GM23338 (cell line): ENCODE measurements at regions not wholly inside any gene's neighbourhood (a gene's known extent, or its start where the extent isn't known, plus 50 kb on each side); places are given as distances from the start of the nearest gene placed in this dataset.

Source experiments
- ATAC-seq: fragments of 200-7000 bp; cut with Tn5 transposase; 3 replicates; pipeline ENCODE4 v1.9.1; 2020
- DNase-seq: peaks from one replicate; pipeline ENCODE4 v3.0.0-alpha.2; 2015; ENCODE audit warnings: low spot score
- H2AFZ ChIP-seq: fragments of 200-600 bp; sonication (generic); 2 replicates; pipeline ENCODE4 v1.8.0; 2016; ENCODE audit warnings: antibody characterized with exemption, mild to moderate bottlenecking, moderate library complexity
- H3F3A ChIP-seq: fragments of 200-600 bp; sonication (generic); replicated peaks from 2 replicates; pipeline ENCODE4 v1.8.0; 2017; ENCODE audit warnings: antibody characterized with exemption, mixed run types, low read depth
- H3K27ac ChIP-seq: fragments of 200-600 bp; sonication (generic); 2 replicates; pipeline ENCODE4 v1.6.1; 2016; ENCODE audit warnings: low read depth
- H3K27me3 ChIP-seq: fragments of 200-600 bp; sonication (generic); 2 replicates; pipeline ENCODE4 v1.8.0; 2016; ENCODE audit warnings: mild to moderate bottlenecking, mixed run types, moderate library complexity; ENCODE audit not compliant: insufficient read depth
- H3K36me3 ChIP-seq: fragments of 200-600 bp; sonication (generic); 2 replicates; pipeline ENCODE4 v1.8.0; 2016; ENCODE audit warnings: mild to moderate bottlenecking; ENCODE audit not compliant: insufficient read depth
- H3K4me1 ChIP-seq: fragments of 200-600 bp; sonication (generic); 2 replicates; pipeline ENCODE4 v1.8.0; 2016; ENCODE audit warnings: mild to moderate bottlenecking, moderate library complexity; ENCODE audit not compliant: insufficient read depth
- H3K4me2 ChIP-seq: fragments of 200-600 bp; sonication (generic); 2 replicates; pipeline ENCODE4 v1.7.1; 2017; ENCODE audit warnings: mixed run types
- H3K4me3 ChIP-seq: fragments of 200-600 bp; sonication (generic); 2 replicates; pipeline ENCODE4 v1.6.1; 2016; ENCODE audit warnings: mixed run types
- H3K79me2 ChIP-seq: fragments of 200-600 bp; sonication (generic); replicated peaks from 2 replicates; pipeline ENCODE4 v1.8.0; 2017; ENCODE audit warnings: mild to moderate bottlenecking; ENCODE audit not compliant: insufficient read depth
- H3K9me2 ChIP-seq: fragments of 200-600 bp; sonication (generic); 2 replicates; pipeline ENCODE4 v1.8.0; 2017; ENCODE audit not compliant: insufficient read depth
- H4K20me1 ChIP-seq: fragments of 200-600 bp; sonication (generic); replicated peaks from 2 replicates; pipeline ENCODE4 v1.8.0; 2017; ENCODE audit warnings: mild to moderate bottlenecking; ENCODE audit not compliant: insufficient read depth
- H3K27ac Mint-ChIP-seq: 2 replicates; pipeline ENCODE4 v1.8.0; 2020; ENCODE audit warnings: inconsistent platforms, mild to moderate bottlenecking, moderate library complexity, mixed read lengths
- H3K27me3 Mint-ChIP-seq: 3 replicates; pipeline ENCODE4 v1.8.0; 2022; ENCODE audit warnings: low read depth, mild to moderate bottlenecking, moderate library complexity, mixed read lengths, inconsistent platforms; ENCODE audit not compliant: insufficient read depth, poor library complexity
- H3K36me3 Mint-ChIP-seq: 3 replicates; pipeline ENCODE4 v1.8.0; 2021; ENCODE audit warnings: low read depth, mild to moderate bottlenecking, inconsistent platforms, moderate library complexity, mixed read lengths
- H3K4me1 Mint-ChIP-seq: 3 replicates; pipeline ENCODE4 v1.8.0; 2020; ENCODE audit warnings: mild to moderate bottlenecking, inconsistent platforms, mixed read lengths
- H3K4me3 Mint-ChIP-seq: 3 replicates; pipeline ENCODE4 v1.8.0; 2021; ENCODE audit warnings: moderate library complexity, mild to moderate bottlenecking, inconsistent platforms, mixed read lengths
- H3K9me3 Mint-ChIP-seq: 3 replicates; pipeline ENCODE4 v1.8.0; 2020; ENCODE audit warnings: moderate library complexity, mild to moderate bottlenecking, inconsistent platforms, mixed read lengths
- CREB1 ChIP-seq: fragments of 250-450 bp; sonication (Bioruptor Pico); IDR thresholded peaks from 2 replicates; pipeline ENCODE4 v1.5.0; 2020; ENCODE audit warnings: low read depth, mild to moderate bottlenecking, moderate library complexity
- EZH2 ChIP-seq: fragments of 200-600 bp; sonication (generic); IDR thresholded peaks from one replicate; pipeline ENCODE4 v1.8.0; 2017; ENCODE audit warnings: antibody characterized with exemption, mild to moderate bottlenecking, low read depth; ENCODE audit not compliant: unreplicated experiment
- EZH2phosphoT487 ChIP-seq: fragments of 200-600 bp; sonication (generic); IDR thresholded peaks from one replicate; pipeline ENCODE4 v1.8.1; 2018; ENCODE audit warnings: antibody characterized with exemption; ENCODE audit not compliant: unreplicated experiment
- JUNB ChIP-seq: IDR thresholded peaks from one replicate; pipeline ENCODE4 v1.6.1; 2016; ENCODE audit warnings: antibody characterized with exemption; ENCODE audit not compliant: unreplicated experiment
- NANOG ChIP-seq: IDR thresholded peaks from 2 replicates; pipeline ENCODE4 v1.6.1; 2016; ENCODE audit warnings: antibody characterized with exemption, borderline replicate concordance
- POLR2AphosphoS5 ChIP-seq: IDR thresholded peaks from 2 replicates; pipeline ENCODE4 v1.6.1; 2016; ENCODE audit warnings: antibody characterized with exemption, low read depth
- STAT1 ChIP-seq: IDR thresholded peaks from one replicate; pipeline ENCODE4 v1.6.1; 2016; ENCODE audit warnings: antibody characterized with exemption; ENCODE audit not compliant: unreplicated experiment
- ZNF114 ChIP-seq: fragments of 250-450 bp; sonication (Bioruptor Pico); IDR thresholded peaks from 2 replicates; pipeline ENCODE4 v1.5.0; 2020; ENCODE audit warnings: mild to moderate bottlenecking, moderate library complexity
- ZNF331 ChIP-seq: fragments of 250-450 bp; sonication (Bioruptor Pico); IDR thresholded peaks from 2 replicates; pipeline ENCODE4 v1.5.0; 2020; ENCODE audit warnings: low read depth, mild to moderate bottlenecking, moderate library complexity
- TF ChIP-seq, protein P1 (sequence below): fragments of 250-450 bp; sonication (Bioruptor Pico); IDR thresholded peaks from 2 replicates; pipeline ENCODE4 v1.5.0; 2020; ENCODE audit warnings: mild to moderate bottlenecking, moderate library complexity
- TF ChIP-seq, protein P2 (sequence below), 2 experiments: fragments of 200-600 bp in 1 of 2; sonication (generic) in 1 of 2; conservative IDR thresholded peaks; 2 replicates each; pipeline versions ENCODE4 v1.5.1 to v1.6.1; 2016 to 2017; ENCODE audit warnings: antibody characterized with exemption in 2 of 2, low read depth in 2 of 2, mild to moderate bottlenecking in 2 of 2, moderate library complexity in 1 of 2
- TF ChIP-seq, protein P3 (sequence below): IDR thresholded peaks from 2 replicates; pipeline ENCODE4 v1.6.1; 2016; ENCODE audit warnings: antibody characterized with exemption

DNA sequence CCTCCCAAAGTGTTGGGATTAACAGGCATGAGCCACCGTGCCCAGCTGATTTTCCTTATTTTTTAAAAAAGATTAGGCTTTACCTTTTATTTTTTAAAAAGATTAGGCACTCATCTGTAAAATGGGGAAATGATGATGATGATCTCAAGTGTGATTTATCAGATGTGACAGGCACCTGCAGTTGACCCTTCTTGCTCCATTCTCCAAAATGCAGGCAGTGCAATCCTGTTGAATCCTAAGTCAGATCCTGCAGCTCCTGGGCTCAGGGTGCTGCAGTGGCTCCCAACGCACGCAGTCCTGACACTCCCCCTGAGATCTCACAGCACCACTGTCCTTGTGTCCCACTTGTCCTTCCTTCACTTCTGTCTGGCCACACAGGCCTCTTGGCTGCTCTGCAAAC lies 257.3 kb upstream of the KAZN start:
- no peak overlapping the region for H3K4me3 ChIP-seq
- ATAC-seq, result no peak
- H3K36me3 ChIP-seq, result no peaks in the 10 kb centered on the region
- no peak overlapping the region for H2AFZ ChIP-seq
- H3K4me1 ChIP-seq, result peaks cover 19% of the 10 kb centered on the region
- H3K4me2 ChIP-seq, result no peak overlapping the region
- no peaks in the 10 kb centered on the region for H3K36me3 Mint-ChIP-seq
- TF ChIP-seq NANOG, result no peak
- TF ChIP-seq EZH2phosphoT487, result no peak
- TF ChIP-seq, protein P1, sequence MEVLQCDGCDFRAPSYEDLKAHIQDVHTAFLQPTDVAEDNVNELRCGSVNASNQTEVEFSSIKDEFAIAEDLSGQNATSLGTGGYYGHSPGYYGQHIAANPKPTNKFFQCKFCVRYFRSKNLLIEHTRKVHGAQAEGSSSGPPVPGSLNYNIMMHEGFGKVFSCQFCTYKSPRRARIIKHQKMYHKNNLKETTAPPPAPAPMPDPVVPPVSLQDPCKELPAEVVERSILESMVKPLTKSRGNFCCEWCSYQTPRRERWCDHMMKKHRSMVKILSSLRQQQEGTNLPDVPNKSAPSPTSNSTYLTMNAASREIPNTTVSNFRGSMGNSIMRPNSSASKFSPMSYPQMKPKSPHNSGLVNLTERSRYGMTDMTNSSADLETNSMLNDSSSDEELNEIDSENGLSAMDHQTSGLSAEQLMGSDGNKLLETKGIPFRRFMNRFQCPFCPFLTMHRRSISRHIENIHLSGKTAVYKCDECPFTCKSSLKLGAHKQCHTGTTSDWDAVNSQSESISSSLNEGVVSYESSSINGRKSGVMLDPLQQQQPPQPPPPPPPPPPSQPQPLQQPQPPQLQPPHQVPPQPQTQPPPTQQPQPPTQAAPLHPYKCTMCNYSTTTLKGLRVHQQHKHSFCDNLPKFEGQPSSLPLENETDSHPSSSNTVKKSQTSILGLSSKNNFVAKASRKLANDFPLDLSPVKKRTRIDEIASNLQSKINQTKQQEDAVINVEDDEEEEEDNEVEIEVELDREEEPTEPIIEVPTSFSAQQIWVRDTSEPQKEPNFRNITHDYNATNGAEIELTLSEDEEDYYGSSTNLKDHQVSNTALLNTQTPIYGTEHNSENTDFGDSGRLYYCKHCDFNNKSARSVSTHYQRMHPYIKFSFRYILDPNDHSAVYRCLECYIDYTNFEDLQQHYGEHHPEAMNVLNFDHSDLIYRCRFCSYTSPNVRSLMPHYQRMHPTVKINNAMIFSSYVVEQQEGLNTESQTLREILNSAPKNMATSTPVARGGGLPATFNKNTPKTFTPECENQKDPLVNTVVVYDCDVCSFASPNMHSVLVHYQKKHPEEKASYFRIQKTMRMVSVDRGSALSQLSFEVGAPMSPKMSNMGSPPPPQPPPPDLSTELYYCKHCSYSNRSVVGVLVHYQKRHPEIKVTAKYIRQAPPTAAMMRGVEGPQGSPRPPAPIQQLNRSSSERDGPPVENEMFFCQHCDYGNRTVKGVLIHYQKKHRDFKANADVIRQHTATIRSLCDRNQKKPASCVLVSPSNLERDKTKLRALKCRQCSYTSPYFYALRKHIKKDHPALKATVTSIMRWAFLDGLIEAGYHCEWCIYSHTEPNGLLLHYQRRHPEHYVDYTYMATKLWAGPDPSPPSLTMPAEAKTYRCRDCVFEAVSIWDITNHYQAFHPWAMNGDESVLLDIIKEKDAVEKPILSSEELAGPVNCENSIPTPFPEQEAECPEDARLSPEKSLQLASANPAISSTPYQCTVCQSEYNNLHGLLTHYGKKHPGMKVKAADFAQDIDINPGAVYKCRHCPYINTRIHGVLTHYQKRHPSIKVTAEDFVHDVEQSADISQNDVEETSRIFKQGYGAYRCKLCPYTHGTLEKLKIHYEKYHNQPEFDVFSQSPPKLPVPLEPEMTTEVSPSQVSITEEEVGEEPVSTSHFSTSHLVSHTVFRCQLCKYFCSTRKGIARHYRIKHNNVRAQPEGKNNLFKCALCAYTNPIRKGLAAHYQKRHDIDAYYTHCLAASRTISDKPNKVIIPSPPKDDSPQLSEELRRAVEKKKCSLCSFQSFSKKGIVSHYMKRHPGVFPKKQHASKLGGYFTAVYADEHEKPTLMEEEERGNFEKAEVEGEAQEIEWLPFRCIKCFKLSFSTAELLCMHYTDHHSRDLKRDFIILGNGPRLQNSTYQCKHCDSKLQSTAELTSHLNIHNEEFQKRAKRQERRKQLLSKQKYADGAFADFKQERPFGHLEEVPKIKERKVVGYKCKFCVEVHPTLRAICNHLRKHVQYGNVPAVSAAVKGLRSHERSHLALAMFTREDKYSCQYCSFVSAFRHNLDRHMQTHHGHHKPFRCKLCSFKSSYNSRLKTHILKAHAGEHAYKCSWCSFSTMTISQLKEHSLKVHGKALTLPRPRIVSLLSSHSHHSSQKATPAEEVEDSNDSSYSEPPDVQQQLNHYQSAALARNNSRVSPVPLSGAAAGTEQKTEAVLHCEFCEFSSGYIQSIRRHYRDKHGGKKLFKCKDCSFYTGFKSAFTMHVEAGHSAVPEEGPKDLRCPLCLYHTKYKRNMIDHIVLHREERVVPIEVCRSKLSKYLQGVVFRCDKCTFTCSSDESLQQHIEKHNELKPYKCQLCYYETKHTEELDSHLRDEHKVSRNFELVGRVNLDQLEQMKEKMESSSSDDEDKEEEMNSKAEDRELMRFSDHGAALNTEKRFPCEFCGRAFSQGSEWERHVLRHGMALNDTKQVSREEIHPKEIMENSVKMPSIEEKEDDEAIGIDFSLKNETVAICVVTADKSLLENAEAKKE (CRISPR knock-in tag), result no peak
- TF ChIP-seq EZH2, result no peak
- no peaks in the 10 kb centered on the region for H3K27me3 ChIP-seq
- H3F3A ChIP-seq, result no peaks in the 10 kb centered on the region
- no peaks in the 10 kb centered on the region for H4K20me1 ChIP-seq
- peak overlapping the region; percentile 46; the same call in 1 of the 2 replicates for H3K27ac Mint-ChIP-seq
- no peaks in the 10 kb centered on the region for H3K79me2 ChIP-seq
- no peak overlapping the region for H3K27ac ChIP-seq
- H3K9me3 Mint-ChIP-seq, result no peaks in the 10 kb centered on the region
- no peak overlapping the region for H3K4me3 Mint-ChIP-seq
- H3K27me3 Mint-ChIP-seq, result peaks cover 4% of the 10 kb centered on the region
- no peak for DNase-seq
- no peaks in the 10 kb centered on the region for H3K9me2 ChIP-seq
- H3K4me1 Mint-ChIP-seq, result peaks cover 20% of the 10 kb centered on the region

DNA sequence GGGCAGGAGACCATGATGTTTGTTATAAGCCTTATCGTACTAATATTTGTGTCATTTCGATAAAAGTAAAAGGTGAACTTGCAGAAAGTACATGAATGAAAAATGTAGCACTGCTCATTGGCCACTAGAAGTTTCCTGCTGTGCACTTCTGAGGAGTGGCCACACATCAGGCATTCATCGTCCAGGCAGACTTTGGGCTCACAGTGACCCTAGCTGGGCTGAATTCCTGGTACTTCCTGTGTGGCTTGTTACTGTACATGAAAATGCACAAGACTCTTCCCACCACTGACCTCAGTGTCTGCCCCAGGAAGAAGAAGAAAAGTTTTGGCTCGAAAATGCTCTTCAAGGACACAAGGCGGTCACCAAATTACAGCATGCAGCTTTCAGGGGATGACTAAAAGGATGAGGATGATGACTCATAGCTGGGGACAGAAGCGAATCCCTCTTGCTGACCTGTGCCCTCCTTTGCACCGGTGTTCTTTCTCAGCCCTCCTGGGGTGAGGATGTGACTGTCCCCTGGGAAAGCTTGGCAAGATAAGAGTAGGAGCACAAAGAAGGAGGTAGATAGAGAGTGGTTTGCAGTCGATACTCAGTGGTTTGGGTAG lies 252.4 kb upstream of the KAZN start:
- no peaks in the 10 kb centered on the region for H3K9me2 ChIP-seq
- Mint-ChIP-seq H3K36me3 (no peaks in the 10 kb centered on the region), H3K4me1 (peaks cover 10% of the 10 kb centered on the region), H3K27me3 (peaks cover 5% of the 10 kb centered on the region), H3K9me3 (no peaks in the 10 kb centered on the region; the same call in 2 of the 3 replicates), H3K4me3 (no peak overlapping the region), H3K27ac (0 out of 2 replicates have a peak overlapping the region, but pooled peaks have one; percentile 39)
- no peak overlapping the region for H3K27ac ChIP-seq
- ATAC-seq (no peak), DNase-seq (no peak)
- H3K36me3 ChIP-seq, result no peaks in the 10 kb centered on the region
- H4K20me1 ChIP-seq, result no peaks in the 10 kb centered on the region
- no peaks in the 10 kb centered on the region for H3K4me1 ChIP-seq
- no peak overlapping the region; the same call in 1 of the 2 replicates for H2AFZ ChIP-seq
- H3F3A ChIP-seq, result no peaks in the 10 kb centered on the region
- no peaks in the 10 kb centered on the region for H3K79me2 ChIP-seq
- no peak overlapping the region for H3K4me2 ChIP-seq
- H3K27me3 ChIP-seq, result no peaks in the 10 kb centered on the region
- no peak overlapping the region for H3K4me3 ChIP-seq
- TF ChIP-seq NANOG, result no peak
- TF ChIP-seq, protein P2, sequence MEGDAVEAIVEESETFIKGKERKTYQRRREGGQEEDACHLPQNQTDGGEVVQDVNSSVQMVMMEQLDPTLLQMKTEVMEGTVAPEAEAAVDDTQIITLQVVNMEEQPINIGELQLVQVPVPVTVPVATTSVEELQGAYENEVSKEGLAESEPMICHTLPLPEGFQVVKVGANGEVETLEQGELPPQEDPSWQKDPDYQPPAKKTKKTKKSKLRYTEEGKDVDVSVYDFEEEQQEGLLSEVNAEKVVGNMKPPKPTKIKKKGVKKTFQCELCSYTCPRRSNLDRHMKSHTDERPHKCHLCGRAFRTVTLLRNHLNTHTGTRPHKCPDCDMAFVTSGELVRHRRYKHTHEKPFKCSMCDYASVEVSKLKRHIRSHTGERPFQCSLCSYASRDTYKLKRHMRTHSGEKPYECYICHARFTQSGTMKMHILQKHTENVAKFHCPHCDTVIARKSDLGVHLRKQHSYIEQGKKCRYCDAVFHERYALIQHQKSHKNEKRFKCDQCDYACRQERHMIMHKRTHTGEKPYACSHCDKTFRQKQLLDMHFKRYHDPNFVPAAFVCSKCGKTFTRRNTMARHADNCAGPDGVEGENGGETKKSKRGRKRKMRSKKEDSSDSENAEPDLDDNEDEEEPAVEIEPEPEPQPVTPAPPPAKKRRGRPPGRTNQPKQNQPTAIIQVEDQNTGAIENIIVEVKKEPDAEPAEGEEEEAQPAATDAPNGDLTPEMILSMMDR (conservative IDR thresholded peaks at IDR 0.05; ENCODE audit: low read depth in 2 of 2), result no peak
- no peak for TF ChIP-seq EZH2
- no peak for TF ChIP-seq CREB1
- no peak for TF ChIP-seq STAT1
- no peak for TF ChIP-seq POLR2AphosphoS5
- TF ChIP-seq, protein P3, sequence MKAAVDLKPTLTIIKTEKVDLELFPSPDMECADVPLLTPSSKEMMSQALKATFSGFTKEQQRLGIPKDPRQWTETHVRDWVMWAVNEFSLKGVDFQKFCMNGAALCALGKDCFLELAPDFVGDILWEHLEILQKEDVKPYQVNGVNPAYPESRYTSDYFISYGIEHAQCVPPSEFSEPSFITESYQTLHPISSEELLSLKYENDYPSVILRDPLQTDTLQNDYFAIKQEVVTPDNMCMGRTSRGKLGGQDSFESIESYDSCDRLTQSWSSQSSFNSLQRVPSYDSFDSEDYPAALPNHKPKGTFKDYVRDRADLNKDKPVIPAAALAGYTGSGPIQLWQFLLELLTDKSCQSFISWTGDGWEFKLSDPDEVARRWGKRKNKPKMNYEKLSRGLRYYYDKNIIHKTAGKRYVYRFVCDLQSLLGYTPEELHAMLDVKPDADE, result no peak
- no peak for TF ChIP-seq ZNF114
- no peak for TF ChIP-seq JUNB
- no peak for TF ChIP-seq ZNF331 (CRISPR knock-in tag)
- TF ChIP-seq EZH2phosphoT487, result no peak
